HCT116 (cell line): ENCODE measurements at regions not wholly inside any gene's neighbourhood (a gene's known extent, or its start where the extent isn't known, plus 50 kb on each side); places are given as distances from the start of the nearest gene placed in this dataset.

Experiments used
- ATAC-seq: fragments of 200-7000 bp; cut with Tn5 transposase; 2 replicates; pipeline ENCODE4 v1.9.1; 2020; ENCODE audit warnings: mild to moderate bottlenecking, moderate library complexity
- BruUV-seq: library from RNA; stranded (reverse); fragments of 400-500 nt; replicated peaks from 2 replicates; lab custom pipeline; 2021; lab: Mats Ljungman, UMichigan
- CTCF ChIA-PET: fragments of 300-600 bp; sonication (Branson Sonifier 250); formaldehyde crosslinking; loops from one replicate; lab custom pipeline; 2021; ENCODE audit warnings: antibody characterized with exemption; lab: Charles Lee
- POLR2A ChIA-PET: fragments of 300-600, 350-600 bp; sonication (Branson Sonifier 250); formaldehyde crosslinking; loops from one replicate; lab custom pipeline; 2021; ENCODE audit warnings: antibody characterized with exemption; lab: Charles Lee
- RAD21 ChIA-PET, 2 experiments: fragments of 300-600 bp; sonication (Branson Sonifier 250); formaldehyde crosslinking; loops; one replicate each; lab custom pipeline; 2023; ENCODE audit warnings: low total read pairs in 2 of 2; ENCODE audit not compliant: uncharacterized antibody in 2 of 2, unreplicated experiment in 2 of 2, low non-redundant PET in 1 of 2; lab: Charles Lee
- DNase-seq: peaks from one replicate; pipeline ENCODE4 v3.0.0-alpha.2; 2010; ENCODE audit warnings: low read depth, low spot score
- H2AFZ ChIP-seq: fragments of 200-600 bp; shearing (Covaris generic), sonication (generic); 2 replicates; pipeline ENCODE4 v1.6.1; 2017; ENCODE audit warnings: low read depth, mixed run types, mixed read lengths, antibody characterized with exemption, low read length; ENCODE audit not compliant: poor library complexity, severe bottlenecking
- H3K27ac ChIP-seq: 2 replicates; pipeline ENCODE4 v1.5.1; 2012; ENCODE audit warnings: low read depth, low read length
- H3K27me3 ChIP-seq: fragments of 200-600 bp; sonication (generic); 2 replicates; pipeline ENCODE4 v1.6.1; 2016; ENCODE audit warnings: mixed run types, low read length, mixed read lengths; ENCODE audit not compliant: insufficient read depth
- H3K36me3 ChIP-seq, 2 experiments: fragments of 200-500 bp in 1 of 2; fragments of 200-600 bp in 1 of 2; sonication (Bioruptor generic) in 1 of 2; sonication (generic) in 1 of 2; 2 replicates each; pipeline versions ENCODE4 v1.5.1 to v1.6.1; 2014 to 2016; ENCODE audit warnings: low read length in 2 of 2, inconsistent platforms in 1 of 2, mixed read lengths in 1 of 2, mixed run types in 1 of 2; ENCODE audit not compliant: insufficient read depth in 2 of 2, control insufficient read depth in 1 of 2
- H3K4me1 ChIP-seq, 2 experiments: fragments of 200-600 bp in 1 of 2; sonication (generic) in 1 of 2; 2 replicates each; pipeline versions ENCODE4 v1.5.1 to v1.6.1; 2012 to 2017; ENCODE audit warnings: low read length in 2 of 2, inconsistent platforms in 1 of 2, mild to moderate bottlenecking in 1 of 2, mixed read lengths in 1 of 2, mixed run types in 1 of 2, moderate library complexity in 1 of 2; ENCODE audit not compliant: insufficient read depth in 2 of 2, control insufficient read depth in 1 of 2
- H3K4me2 ChIP-seq: fragments of 200-600 bp; sonication (generic); 2 replicates; pipeline ENCODE4 v1.6.1; 2017; ENCODE audit warnings: mixed run types, low read length, mixed read lengths
- H3K4me3 ChIP-seq, 2 experiments: fragments of 200-600 bp in 1 of 2; sonication (generic) in 1 of 2; replicated peaks in 1 of 2; 2 replicates each; pipeline ENCODE4 v1.5.1; 2011 to 2016; ENCODE audit warnings: low read length in 2 of 2, control low read depth in 1 of 2, low read depth in 1 of 2, mild to moderate bottlenecking in 1 of 2, mixed read lengths in 1 of 2, mixed run types in 1 of 2
- H3K79me2 ChIP-seq: fragments of 200-600 bp; sonication (generic); 2 replicates; pipeline ENCODE4 v1.6.1; 2017; ENCODE audit warnings: mild to moderate bottlenecking, mixed run types, low read length, moderate library complexity, mixed read lengths; ENCODE audit not compliant: insufficient read depth
- H3K9ac ChIP-seq: fragments of 200-600 bp; sonication (generic); 2 replicates; pipeline ENCODE4 v1.6.1; 2016; ENCODE audit warnings: low read length, mixed read lengths
- H3K9me2 ChIP-seq: fragments of 200-600 bp; sonication (generic), shearing (Covaris generic); 2 replicates; pipeline ENCODE4 v1.6.1; 2017; ENCODE audit warnings: mixed run types, mild to moderate bottlenecking, moderate library complexity; ENCODE audit not compliant: insufficient read depth
- H3K9me3 ChIP-seq, 2 experiments: fragments of 200-500 bp in 1 of 2; fragments of 200-600 bp in 1 of 2; sonication (Bioruptor generic) in 1 of 2; sonication (generic) in 1 of 2; 2 replicates each; pipeline ENCODE4 v1.6.1; 2014 to 2017; ENCODE audit warnings: low read length in 2 of 2, mixed read lengths in 2 of 2, inconsistent platforms in 1 of 2, low read depth in 1 of 2, mild to moderate bottlenecking in 1 of 2, mixed run types in 1 of 2, moderate library complexity in 1 of 2; ENCODE audit not compliant: control insufficient read depth in 1 of 2, insufficient read depth in 1 of 2
- H4K20me1 ChIP-seq: fragments of 200-600 bp; sonication (generic), shearing (Covaris generic); 2 replicates; pipeline ENCODE4 v1.6.1; 2017; ENCODE audit warnings: mixed run types, mild to moderate bottlenecking, moderate library complexity; ENCODE audit not compliant: insufficient read depth
- CBX3 ChIP-seq: IDR thresholded peaks from 2 replicates; pipeline ENCODE4 v1.6.1; 2012; ENCODE audit warnings: low read depth
- EGR1 ChIP-seq: IDR thresholded peaks from 2 replicates; pipeline ENCODE4 v1.6.1; 2012; ENCODE audit warnings: low read depth
- ELF1 ChIP-seq: IDR thresholded peaks from 2 replicates; pipeline ENCODE4 v1.6.1; 2012; ENCODE audit warnings: low read depth, borderline replicate concordance
- JUND ChIP-seq: IDR thresholded peaks from 2 replicates; pipeline ENCODE4 v1.6.1; 2012
- SIN3A ChIP-seq: IDR thresholded peaks from 2 replicates; pipeline ENCODE4 v1.6.1; 2012; ENCODE audit warnings: low read depth
- SP1 ChIP-seq: IDR thresholded peaks from 2 replicates; pipeline ENCODE4 v1.6.1; 2012; ENCODE audit warnings: low read depth
- SRF ChIP-seq: IDR thresholded peaks from 2 replicates; pipeline ENCODE4 v1.6.1; 2012; ENCODE audit warnings: low read depth
- TCF7L2 ChIP-seq: IDR thresholded peaks from 2 replicates; pipeline ENCODE4 v1.7.0; 2011; ENCODE audit warnings: borderline replicate concordance, inconsistent platforms; ENCODE audit not compliant: insufficient read depth, insufficient read length; ENCODE audit errors: extremely low read depth
- YY1 ChIP-seq: IDR thresholded peaks from 2 replicates; pipeline ENCODE4 v1.6.1; 2011; ENCODE audit warnings: low read length, low read depth, moderate library complexity, mild to moderate bottlenecking; ENCODE audit not compliant: insufficient replicate concordance; ENCODE audit errors: extremely low read depth
- ZBTB33 ChIP-seq: IDR thresholded peaks from 2 replicates; pipeline ENCODE4 v1.6.1; 2011; ENCODE audit warnings: mild to moderate bottlenecking, low read length, moderate library complexity; ENCODE audit not compliant: insufficient replicate concordance; ENCODE audit errors: extremely low read depth
- ZNF274 ChIP-seq: fragments of 200-500 bp; sonication (Bioruptor generic); IDR thresholded peaks from 2 replicates; pipeline ENCODE4 v1.6.1; 2014; ENCODE audit warnings: mild to moderate bottlenecking, low read depth, low read length, inconsistent platforms
- intact Hi-C: fragments of 100-400 bp; cut with micrococcal nuclease; formaldehyde crosslinking; loops from 2 replicates; pipeline ENCODE4 v1.10.0; 2022

GRCh38 chr7:52620849-52621248, 414.6 kb upstream of the POM121L12 start:
- Histone ChIP-seq H3K9me3 (peaks cover 12 to 15% of the 10 kb centered on the region in 2 experiments; a peak in 2 of 4 replicates), H3K27me3 (no peaks in the 10 kb centered on the region), H3K4me2 (no peak overlapping the region), H4K20me1 (no peaks in the 10 kb centered on the region), H3K4me1 (no peaks in the 10 kb centered on the region), H3K27ac (no peak overlapping the region), H3K9ac (no peak overlapping the region), H2AFZ (no peak overlapping the region), H3K36me3 (no peaks in the 10 kb centered on the region), H3K9me2 (no peaks in the 10 kb centered on the region), H3K4me3 (no peak overlapping the region), H3K79me2 (no peaks in the 10 kb centered on the region)
- no TSS peak for BruUV-seq
- CTCF ChIA-PET = no interaction called here
- DNase-seq = no peak
- POLR2A ChIA-PET = no interaction called here
- TF ChIP-seq SP1 (no peak), ZBTB33 (no peak), SIN3A (no peak)
- intact Hi-C loops = no loop called here
- RAD21 ChIA-PET = no interaction called here
- ATAC-seq = no peak

DNA sequence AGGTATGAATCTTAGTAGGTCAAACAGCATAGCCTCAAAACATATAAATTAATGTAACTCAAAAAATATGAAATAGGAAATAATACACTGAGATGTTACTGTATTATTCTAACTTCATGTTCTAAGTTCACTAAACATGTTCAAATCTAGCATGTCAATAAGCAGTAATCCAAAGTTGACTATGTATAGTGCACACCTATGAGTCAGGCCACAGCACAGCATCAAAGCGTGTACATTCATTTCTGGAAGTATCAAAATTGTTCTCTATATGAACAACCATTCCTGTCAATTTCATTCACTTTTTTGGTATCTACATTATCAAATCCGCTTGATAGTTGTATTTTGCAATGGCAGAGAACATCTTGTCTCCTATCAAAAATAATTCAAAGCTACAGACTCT, 418.9 kb upstream of the POM121L12 start:
- BruUV-seq = no TSS peak
- ChIA-PET POLR2A (no interaction called here), CTCF (no interaction called here), RAD21 (no interaction called here)
- Histone ChIP-seq H3K9ac (no peak overlapping the region), H4K20me1 (no peaks in the 10 kb centered on the region), H3K79me2 (no peaks in the 10 kb centered on the region), H3K4me1 (no peaks in the 10 kb centered on the region), H3K9me2 (no peaks in the 10 kb centered on the region), H2AFZ (no peak overlapping the region), H3K36me3 (no peaks in the 10 kb centered on the region; a peak in 1 of 4 replicates), H3K9me3 (peaks cover 7 to 31% of the 10 kb centered on the region in 2 experiments; a peak in 2 of 4 replicates), H3K27me3 (no peaks in the 10 kb centered on the region), H3K27ac (no peak overlapping the region), H3K4me2 (no peak overlapping the region), H3K4me3 (no peak overlapping the region)
- intact Hi-C loops = no loop called here
- ATAC-seq (no peak), DNase-seq (no peak)
- TF ChIP-seq CBX3 = no peak
- no peak for TF ChIP-seq TCF7L2
- TF ChIP-seq YY1 = no peak
- TF ChIP-seq ZNF274 = no peak
- TF ChIP-seq SP1 = no peak
- no peak for TF ChIP-seq EGR1
- no peak for TF ChIP-seq SRF
- no peak for TF ChIP-seq ELF1
- no peak for TF ChIP-seq SIN3A
- no peak for TF ChIP-seq ZBTB33
- no peak for TF ChIP-seq JUND
